SIG-M5 treated with dmso at 0.1 percent for 504 hours (cell line): ENCODE measurements at regions not wholly inside any gene's neighbourhood (a gene's known extent, or its start where the extent isn't known, plus 50 kb on each side); places are given as distances from the start of the nearest gene placed in this dataset.
"Not testable (repeated sequence)": the region's sequence is repeated elsewhere in the genome, so short reads cannot be mapped to it uniquely, and the experiment has no call there.

Source experiments
- DNase-seq: peaks from one replicate; lab custom pipeline; 2025; ENCODE audit not compliant: unreplicated experiment; lab: John Stamatoyannopoulos, UW

GRCh38 chr16:72729552-72729951, 318.4 kb downstream of the ZFHX3 start:
- DNase-seq, result not testable (repeated sequence)

- DNase-seq, result no peak
Measured at GRCh38 chr16:72728516-72728915, 319.4 kb downstream of the ZFHX3 start.

DNA sequence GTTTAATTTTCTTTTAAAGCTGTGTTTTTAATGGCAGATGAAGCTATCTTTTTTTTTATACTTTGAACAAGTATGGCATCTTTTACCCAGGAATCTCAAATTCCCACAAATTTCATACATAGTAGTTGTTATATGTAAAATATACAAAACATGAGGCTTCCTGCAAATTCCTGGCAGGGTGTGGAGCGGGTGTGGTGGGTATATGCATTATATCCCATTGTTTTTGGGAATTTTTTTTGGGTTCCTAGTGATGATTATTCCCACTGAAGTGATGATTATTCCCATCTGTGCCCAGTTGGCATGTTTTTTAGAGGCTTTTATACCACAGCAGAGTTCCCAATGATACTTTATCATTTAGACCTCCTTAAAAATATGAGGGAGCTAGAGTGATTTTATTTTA, 320.4 kb downstream of the ZFHX3 start:
- no peak for DNase-seq

DNA sequence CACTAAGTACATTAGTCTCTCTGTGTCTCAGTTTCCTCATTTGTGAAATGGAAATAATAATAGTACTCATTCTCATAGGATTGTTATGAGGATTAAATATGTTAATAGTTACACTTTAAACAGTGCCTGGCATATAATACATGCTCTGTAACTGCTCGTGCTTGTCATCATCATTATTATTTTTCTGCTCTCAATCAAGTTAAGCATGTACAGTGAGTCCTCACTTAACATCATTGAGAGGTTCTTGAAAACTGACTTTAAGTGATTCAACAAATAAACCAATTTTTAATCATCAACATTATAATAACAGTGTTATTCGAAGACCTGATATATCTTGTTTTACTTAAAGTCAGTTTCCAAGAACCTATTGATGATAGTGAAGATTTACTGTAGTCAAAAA, 322.3 kb downstream of the ZFHX3 start:
- no peak for DNase-seq

DNA sequence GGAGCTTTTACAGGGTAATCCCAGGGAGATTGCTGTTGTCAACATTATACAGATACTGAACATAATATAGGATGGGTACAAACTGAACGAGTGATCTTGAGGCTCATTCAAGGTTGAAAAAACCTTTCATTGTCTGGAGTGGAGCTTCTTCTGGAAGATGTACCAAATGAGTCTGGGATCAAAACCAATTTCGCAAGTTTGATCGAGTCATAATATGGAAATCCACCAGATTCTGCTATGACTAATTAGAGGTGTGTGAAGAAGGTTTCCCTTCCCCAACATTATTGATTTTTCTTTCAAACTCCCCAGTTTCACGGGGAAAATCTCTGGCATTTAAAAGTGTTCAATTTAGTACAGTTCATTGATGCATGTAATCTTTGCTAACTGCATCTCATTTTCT, 324.1 kb downstream of the ZFHX3 start:
- DNase-seq, result no peak

DNA sequence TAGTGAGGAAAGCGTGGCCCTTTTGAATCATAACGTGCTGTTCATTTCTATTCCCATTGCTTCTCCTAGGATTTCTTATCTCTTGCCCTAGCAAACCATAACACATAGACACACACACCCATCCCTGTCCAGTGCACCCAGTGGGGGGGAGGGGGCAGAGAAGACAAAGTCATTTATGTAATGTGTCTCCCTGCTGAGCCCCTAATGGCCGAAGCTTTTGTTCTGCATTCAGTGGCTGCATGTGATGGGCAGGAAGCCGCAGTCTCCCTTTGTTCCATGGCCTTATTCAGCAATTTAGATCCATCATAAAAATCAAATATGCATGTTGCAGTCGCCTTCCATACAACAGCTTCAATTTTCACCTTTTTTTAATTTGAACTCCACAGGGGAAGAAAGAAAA, 325.4 kb downstream of the ZFHX3 start:
- DNase-seq, result no peak

DNA sequence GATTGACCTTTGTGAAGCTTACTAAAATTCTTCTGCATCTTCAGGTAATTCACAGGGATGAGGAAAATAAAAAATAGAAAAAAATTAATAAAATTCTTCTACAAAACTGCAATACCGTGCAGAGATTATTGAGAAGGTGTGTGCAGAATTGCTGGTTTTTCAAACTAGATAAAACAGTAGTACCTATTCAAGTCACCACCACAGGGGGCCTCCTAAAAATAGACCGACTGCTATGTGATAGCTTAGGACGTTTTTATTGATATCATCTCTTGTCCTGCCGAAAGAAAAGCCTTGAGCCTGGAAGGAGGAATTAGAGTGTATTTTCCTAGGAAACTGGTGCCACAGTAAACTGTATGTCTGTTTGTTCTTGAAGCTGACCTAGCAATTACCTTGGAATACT, 325.9 kb downstream of the ZFHX3 start:
- no peak for DNase-seq

GRCh38 chr16:72715267-72715666, 332.7 kb downstream of the ZFHX3 start:
- no peak for DNase-seq

GRCh38 chr16:72711823-72712222, 336.1 kb downstream of the ZFHX3 start:
- no peak for DNase-seq

GRCh38 chr16:72705801-72706200, 342.1 kb downstream of the ZFHX3 start:
- no peak for DNase-seq

DNA sequence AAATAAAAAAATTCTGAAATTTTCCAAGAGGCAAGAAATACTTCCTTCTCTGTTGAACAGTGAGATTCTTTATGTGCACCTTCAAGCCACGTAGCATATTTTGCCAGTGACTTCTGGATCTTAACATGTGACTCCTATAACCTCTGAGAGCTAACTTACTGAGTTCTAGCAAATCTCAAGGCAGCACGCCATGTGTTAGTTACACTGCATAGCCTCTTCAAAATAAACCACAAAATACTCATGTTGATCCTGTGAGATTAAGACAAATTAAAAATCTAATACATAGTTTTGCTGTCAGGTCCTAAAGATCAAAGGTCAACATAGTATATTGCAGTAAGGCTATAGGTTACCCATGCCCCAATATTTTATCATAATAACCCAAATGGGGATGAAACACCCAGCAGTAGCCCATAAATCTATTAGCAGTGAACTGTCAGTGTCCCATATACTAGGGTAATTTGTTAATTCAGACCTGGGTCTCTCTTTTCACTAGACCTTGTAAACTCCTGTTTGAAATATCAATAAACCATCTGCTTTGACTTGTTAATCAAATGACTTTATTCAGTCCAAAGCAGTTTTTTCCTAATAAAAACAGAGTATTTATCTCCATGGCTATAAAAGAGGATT, 343.1 kb downstream of the ZFHX3 start:
- no peak for DNase-seq

- DNase-seq, result no peak
Measured at GRCh38 chr16:72689851-72690250, 358.1 kb downstream of the ZFHX3 start.

GRCh38 chr16:72680732-72681131, 367.2 kb downstream of the ZFHX3 start:
- no peak for DNase-seq

- no peak for DNase-seq
Measured at GRCh38 chr16:72679856-72680255, 368.1 kb downstream of the ZFHX3 start.

DNA sequence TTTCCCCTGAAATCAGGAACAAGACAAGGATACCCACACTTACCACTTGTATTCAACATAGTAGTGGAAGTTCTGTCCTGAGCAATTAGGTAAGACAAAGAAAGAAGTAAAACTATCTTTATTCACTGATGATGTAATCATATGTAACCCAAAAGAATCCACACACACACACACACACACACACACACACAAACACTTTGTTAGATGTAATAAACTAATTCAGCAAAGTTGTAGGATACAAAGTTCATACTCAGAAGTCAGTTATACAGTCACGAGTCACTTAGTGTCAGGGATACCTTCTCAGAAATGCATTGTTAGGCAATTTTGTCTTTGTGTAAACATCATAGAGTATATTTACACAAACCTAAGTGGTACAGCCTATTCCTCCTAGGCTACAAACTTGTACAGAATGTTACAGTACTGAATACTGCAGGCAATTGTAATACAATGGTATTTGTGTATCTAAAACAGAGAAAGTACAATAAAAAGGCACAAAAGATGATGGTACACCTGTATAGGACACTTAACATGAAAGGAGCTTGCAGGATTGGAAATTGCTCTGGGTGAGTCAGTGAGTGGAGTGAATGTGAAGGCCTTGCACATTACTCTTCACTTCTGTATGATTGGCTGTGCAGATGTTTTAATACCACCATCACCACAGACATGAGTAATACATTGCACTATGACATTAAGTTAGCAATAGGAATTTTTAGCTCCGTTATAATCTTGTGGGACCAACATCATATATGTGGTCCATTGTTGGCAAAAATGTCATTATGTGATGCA, 370.1 kb downstream of the ZFHX3 start:
- DNase-seq, result no peak

DNA sequence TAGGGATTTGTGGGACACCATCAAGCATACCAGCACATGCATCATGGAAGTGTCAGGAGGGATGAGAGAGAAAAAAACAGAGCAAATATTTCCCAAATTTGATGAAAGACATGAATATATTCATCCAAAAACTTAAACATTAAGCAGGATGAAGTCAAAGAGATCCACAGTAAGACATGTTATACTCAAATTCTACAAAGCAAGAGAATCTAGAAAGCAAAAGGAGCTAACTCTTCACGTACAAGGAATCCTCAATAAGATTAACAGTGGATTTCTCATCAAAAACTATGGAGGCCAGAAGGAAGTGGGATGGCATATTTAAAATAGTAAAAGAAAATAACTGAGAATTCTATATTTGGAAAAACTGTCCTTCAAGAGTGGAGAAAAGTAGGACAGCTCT, 374.8 kb downstream of the ZFHX3 start:
- DNase-seq, result no peak

DNA sequence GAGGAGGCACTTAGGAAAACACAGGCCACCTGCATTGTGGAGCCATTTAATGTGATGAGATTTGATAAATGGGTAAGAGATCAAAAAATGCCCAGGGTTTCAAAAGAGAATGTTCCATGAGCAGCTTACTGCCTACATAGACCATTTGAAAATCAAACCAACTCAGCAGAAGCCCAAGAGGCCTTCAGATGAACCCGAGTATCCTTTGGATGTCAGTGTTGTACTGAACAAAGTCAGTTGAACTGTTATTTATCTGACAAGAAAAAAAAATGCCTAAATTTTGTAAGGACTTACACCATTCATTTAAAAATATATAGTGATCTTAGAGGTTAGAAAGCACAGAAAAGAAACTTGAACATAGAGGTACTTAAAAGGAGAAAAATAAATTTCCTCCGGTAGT, 381.7 kb downstream of the ZFHX3 start:
- DNase-seq, result no peak

- no peak for DNase-seq
Measured at GRCh38 chr16:72665701-72666100, 382.2 kb downstream of the ZFHX3 start.

- peak; percentile 96 for DNase-seq
Measured at GRCh38 chr16:72664509-72665408, 383.2 kb downstream of the ZFHX3 start.

DNA sequence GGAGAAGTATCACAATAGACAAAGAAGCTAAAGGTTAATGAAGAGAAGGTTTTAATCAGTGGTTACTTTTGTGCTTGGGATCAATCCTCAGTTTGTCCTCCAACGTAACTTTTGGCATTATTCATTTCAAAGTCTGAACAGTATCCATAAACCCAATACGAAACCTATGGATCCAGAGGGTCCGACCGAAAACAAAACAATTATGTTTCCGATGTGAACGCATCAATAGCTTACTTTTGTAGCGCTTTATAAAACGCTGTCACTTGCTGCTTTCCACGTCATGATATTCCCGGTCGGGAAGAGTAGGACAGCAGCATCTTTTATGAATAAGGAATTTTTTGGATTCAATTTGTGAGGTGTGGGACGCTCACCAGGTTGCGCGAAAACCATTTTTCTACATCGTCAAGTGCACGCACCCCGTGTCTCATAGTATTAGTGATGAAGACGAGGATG, 383.8 kb downstream of the ZFHX3 start:
- DNase-seq, result no peak

DNA sequence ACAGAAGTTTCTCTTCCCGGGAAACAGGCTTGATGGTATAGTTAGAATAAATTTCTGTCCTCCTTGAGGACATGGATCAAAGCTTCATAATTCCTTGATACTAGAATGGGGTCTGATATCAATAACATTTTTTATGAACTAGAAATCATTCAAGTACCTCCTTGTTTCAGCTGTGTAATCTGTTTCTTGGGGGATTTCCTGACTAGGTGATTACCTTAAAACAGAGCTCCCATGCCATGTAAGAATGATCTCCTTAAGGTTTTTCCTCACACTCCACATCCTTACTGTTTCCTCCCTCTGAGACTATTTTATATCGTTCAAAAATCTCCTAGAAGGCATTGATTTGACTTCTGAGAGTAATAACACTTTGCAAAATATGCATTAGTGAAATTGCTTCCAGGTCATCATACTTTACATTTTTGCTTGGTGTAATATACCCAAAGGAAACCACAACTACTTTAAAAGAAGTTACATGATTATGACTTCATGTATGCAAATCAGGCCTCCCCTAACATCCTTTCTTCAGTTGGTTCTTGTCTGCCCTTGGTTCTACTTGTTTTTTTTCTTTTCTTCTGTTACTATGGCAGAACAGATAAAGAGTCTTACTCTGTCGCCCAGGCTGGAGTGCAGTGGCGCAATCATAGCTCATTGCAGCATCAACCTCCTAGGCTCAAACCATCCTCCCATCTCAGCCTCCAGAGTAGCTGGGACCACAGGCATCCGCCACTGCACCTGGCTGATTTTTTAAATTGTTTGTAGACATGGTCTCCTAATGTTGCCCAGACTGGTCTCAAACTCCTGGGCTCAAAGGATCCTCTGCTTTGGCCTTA, 388.8 kb downstream of the ZFHX3 start:
- DNase-seq, result no peak
